ENCODE measurements at regions not wholly inside any gene's neighbourhood (a gene's known extent, or its start where the extent isn't known, plus 50 kb on each side); places are given as distances from the start of the nearest gene placed in this dataset.

DNA sequence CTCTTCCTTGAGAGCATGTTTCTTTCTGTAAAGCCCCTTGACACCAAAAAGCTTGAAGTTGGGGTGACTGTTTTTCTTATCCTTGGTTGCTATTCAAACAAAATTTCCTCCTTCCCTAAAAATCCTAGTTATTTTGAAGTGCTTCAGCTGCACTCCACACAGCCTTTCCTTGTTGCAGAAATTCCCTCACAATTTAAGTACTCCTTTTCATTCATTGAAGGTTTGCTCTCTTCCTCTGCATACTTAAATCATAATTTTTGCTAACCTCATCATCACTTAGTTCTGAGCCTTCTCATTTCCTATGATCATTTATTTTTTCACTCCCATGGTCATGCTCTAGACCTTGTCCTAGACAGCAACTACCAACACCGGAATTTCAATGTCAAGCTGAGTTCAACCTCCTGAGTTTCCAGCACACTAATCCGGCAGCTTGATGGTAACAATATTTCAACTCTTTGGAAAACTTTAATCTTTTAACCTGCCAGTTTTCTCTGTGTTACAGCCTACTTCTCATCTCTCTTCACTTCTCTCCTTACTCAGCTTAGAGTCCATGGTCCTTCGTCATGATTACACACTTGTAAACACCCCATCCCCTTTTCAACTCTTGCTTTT, 78.7 kb upstream of the ACTBL2 start:
- TF ChIP-seq, protein P1, sequence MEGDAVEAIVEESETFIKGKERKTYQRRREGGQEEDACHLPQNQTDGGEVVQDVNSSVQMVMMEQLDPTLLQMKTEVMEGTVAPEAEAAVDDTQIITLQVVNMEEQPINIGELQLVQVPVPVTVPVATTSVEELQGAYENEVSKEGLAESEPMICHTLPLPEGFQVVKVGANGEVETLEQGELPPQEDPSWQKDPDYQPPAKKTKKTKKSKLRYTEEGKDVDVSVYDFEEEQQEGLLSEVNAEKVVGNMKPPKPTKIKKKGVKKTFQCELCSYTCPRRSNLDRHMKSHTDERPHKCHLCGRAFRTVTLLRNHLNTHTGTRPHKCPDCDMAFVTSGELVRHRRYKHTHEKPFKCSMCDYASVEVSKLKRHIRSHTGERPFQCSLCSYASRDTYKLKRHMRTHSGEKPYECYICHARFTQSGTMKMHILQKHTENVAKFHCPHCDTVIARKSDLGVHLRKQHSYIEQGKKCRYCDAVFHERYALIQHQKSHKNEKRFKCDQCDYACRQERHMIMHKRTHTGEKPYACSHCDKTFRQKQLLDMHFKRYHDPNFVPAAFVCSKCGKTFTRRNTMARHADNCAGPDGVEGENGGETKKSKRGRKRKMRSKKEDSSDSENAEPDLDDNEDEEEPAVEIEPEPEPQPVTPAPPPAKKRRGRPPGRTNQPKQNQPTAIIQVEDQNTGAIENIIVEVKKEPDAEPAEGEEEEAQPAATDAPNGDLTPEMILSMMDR (IDR thresholded peaks at IDR 0.05; ENCODE audit: insufficient read depth, low read depth, low read length) = no peak
- no peak overlapping the region for H3K4me3 ChIP-seq (ENCODE audit: low read depth, low read length)
- DNase-seq (ENCODE audit: low read depth) = no peak

DNA sequence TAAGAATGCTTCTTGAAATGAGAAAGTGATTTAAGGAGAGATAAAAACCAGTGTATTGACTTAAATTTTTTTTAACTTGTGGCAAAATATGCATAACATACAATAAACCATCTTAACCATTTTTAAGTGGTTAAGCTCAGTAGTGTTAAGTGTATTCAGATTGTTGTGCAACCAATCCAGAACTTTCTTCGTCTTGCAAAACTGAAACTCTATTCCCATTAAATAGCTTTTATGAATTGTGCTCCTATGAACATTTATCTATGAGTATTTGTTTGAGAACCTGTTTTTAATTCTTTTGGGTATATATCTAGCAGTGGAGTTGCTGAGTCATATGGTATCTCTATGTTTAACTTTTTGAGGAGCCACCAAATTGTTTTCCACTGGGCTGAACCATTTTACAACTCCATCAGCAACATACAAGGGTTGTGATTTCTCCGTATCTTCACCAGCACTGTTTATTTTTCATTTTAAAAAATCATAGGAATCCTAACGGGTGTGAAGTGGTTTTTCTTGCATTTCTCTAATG, 76.6 kb upstream of the ACTBL2 start:
- TF ChIP-seq, protein P1 (IDR thresholded peaks at IDR 0.05; ENCODE audit: insufficient read depth, low read depth, low read length) = no peak
- peak; percentile 30 for DNase-seq (ENCODE audit: low read depth)
- H3K4me3 ChIP-seq (ENCODE audit: low read depth, low read length) = no peak overlapping the region

DNA sequence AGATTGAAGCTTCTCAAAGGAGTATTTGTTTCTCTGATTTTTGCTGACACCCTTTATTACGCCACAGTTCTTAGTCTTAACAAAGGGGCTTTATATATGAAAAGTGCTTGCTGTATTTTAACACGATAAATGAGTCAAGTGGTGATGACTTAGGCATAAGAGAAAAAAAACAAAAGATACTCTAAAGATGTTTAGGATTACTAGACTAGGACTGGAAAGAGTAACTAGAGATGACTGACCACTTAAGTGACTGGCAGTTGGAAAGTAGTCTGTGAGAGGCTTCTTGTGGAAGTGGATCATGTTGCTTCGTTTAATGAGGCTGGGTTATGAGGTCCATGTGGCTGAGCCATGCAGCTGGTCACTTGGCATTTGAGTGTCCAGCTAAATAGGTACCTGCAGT, 69.4 kb upstream of the ACTBL2 start:
- TF ChIP-seq, protein P1 (IDR thresholded peaks at IDR 0.05; ENCODE audit: insufficient read depth, low read depth, low read length) = no peak
- DNase-seq (ENCODE audit: low read depth) = no peak
- no peak overlapping the region for H3K4me3 ChIP-seq (ENCODE audit: low read depth, low read length)

DNA sequence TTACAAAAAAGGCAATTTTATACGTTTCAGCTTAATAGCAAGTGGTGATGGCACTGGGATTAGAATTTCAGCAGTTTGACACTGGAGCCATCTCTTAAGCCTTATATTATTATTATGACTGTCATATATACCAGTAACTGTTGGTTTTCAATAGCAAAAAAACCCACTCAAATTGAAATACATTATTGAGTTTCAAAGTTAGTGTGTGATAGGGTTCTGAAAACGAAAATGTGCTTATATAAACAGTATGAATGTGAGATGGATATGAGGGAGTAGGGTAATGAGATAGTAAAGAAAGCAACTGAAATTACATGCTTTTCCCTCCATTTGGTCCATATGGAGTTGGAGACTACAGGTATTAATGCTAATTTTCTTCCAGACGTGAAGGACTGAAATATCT, 68.6 kb upstream of the ACTBL2 start:
- TF ChIP-seq, protein P1 (IDR thresholded peaks at IDR 0.05; ENCODE audit: insufficient read depth, low read depth, low read length) = no peak
- H3K4me3 ChIP-seq (ENCODE audit: low read depth, low read length) = no peak overlapping the region
- no peak for DNase-seq (ENCODE audit: low read depth)

DNA sequence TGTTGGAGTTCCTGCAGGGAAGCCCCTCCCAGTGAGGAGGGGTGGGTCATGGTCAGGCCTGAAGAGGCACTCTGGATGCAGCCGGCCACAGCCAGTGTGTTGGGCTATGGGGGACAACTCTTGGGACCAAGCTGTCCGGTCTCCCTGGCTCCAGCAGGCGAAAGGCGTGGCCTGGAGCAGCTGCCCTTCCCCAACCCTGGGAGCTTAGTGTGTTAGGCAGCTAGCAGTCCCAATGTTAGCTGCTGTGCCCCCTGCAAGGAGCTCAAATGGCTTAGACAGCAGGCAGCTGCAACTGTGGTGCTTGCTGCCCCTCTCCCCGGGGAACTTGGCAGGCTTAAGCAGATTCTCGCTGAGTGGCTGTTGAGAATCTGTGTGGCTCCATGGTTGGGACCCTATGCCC, 67.5 kb upstream of the ACTBL2 start:
- no peak overlapping the region for H3K4me3 ChIP-seq (ENCODE audit: low read depth, low read length)
- DNase-seq (ENCODE audit: low read depth) = no peak
- TF ChIP-seq, protein P1 (IDR thresholded peaks at IDR 0.05; ENCODE audit: insufficient read depth, low read depth, low read length) = no peak

DNA sequence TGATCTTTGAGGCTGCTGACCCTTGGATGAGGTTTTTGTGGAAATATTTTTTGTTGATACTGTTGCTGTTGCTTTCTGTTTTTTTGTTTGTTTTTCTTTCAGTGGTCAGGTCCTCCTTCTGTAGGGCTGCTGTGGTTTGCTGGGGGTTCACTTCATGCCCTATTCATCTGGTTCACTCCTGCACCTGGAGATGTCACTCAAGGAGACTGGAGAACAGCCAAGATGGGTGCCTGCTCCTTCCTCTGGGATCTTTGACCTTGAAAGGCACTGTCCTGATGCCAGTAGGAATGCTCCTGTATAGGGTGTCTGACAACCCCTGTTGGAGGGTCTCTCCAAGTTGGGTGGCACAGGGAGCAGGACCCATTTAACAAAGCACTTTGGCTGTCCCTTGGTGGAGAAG, 67.0 kb upstream of the ACTBL2 start:
- TF ChIP-seq, protein P1 (IDR thresholded peaks at IDR 0.05; ENCODE audit: insufficient read depth, low read depth, low read length) = no peak
- no peak for DNase-seq (ENCODE audit: low read depth)
- H3K4me3 ChIP-seq (ENCODE audit: low read depth, low read length) = no peak overlapping the region

DNA sequence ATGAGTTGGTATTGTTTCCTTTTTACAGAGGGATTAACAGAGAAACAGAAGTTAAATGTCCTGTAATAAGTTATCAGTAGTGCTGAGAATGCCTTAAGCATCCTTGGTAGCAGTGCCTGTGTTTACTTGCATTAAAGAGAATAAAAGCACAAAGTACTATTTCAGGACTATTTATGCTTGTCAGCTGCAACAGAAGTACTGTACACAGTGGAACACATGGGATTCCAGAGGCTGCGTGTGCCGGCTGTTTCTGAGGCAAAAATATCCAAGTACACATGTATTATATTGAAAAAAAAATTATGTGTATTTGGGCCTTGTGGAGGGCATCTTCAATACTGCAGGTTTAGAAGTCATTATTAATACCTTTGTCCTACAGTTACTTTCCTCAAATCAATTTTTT, 58.2 kb upstream of the ACTBL2 start:
- TF ChIP-seq, protein P1 (IDR thresholded peaks at IDR 0.05; ENCODE audit: insufficient read depth, low read depth, low read length) = no peak
- no peak for DNase-seq (ENCODE audit: low read depth)
- H3K4me3 ChIP-seq (ENCODE audit: low read depth, low read length) = no peak overlapping the region
